ENCODE measurements at regions not wholly inside any gene's neighbourhood (a gene's known extent, or its start where the extent isn't known, plus 50 kb on each side); places are given as distances from the start of the nearest gene placed in this dataset.

GRCh38 chr16:59463776-59464175 is 729.7 kb upstream of the GOT2 start:
- TF ChIP-seq CTCF (IDR thresholded peaks at IDR 0.05): no peak
- TF ChIP-seq POLR2A (IDR thresholded peaks at IDR 0.05): no peak

Measured in stomach (tissue), 4 donors.